AG09309 (cell line): ENCODE measurements at regions not wholly inside any gene's neighbourhood (a gene's known extent, or its start where the extent isn't known, plus 50 kb on each side); places are given as distances from the start of the nearest gene placed in this dataset.

ENCODE experiments used
- DNase-seq: peaks from one replicate; pipeline ENCODE4 v3.0.0-alpha.2; 2010; ENCODE audit warnings: low read depth
- H3K4me3 ChIP-seq: 2 replicates; pipeline ENCODE4 v1.5.1; 2011; ENCODE audit warnings: mild to moderate bottlenecking, low read depth, low read length, moderate library complexity; ENCODE audit not compliant: control insufficient read depth
- CTCF ChIP-seq: IDR thresholded peaks from 2 replicates; pipeline ENCODE4 v1.5.1; 2011; ENCODE audit warnings: mild to moderate bottlenecking, low read depth, low read length, inconsistent platforms; ENCODE audit not compliant: insufficient read depth, control insufficient read depth; ENCODE audit errors: missing control alignments

GRCh38 chr3:187986514-187986934, 167.4 kb upstream of the LPP start:
- TF ChIP-seq CTCF = no peak
- peak; percentile 59 for DNase-seq
- H3K4me3 ChIP-seq = no peak overlapping the region

- no peak overlapping the region for H3K4me3 ChIP-seq
- no peak for TF ChIP-seq CTCF
- no peak for DNase-seq
Observed at GRCh38 chr3:187987187-187987586, 166.8 kb upstream of the LPP start.

GRCh38 chr3:187987924-187988323, 166.0 kb upstream of the LPP start:
- no peak overlapping the region for H3K4me3 ChIP-seq
- DNase-seq = no peak
- TF ChIP-seq CTCF = no peak

- H3K4me3 ChIP-seq = no peak overlapping the region
- no peak for DNase-seq
- TF ChIP-seq CTCF = no peak
Observed at GRCh38 chr3:187989575-187990153, 164.3 kb upstream of the LPP start.

- no peak overlapping the region for H3K4me3 ChIP-seq
- TF ChIP-seq CTCF = no peak
- no peak for DNase-seq
Observed at GRCh38 chr3:187992609-187993008, 161.3 kb upstream of the LPP start.

- H3K4me3 ChIP-seq = no peak overlapping the region
- TF ChIP-seq CTCF = no peak
- peak; percentile 31 for DNase-seq
Observed at GRCh38 chr3:187994221-187995042, 159.5 kb upstream of the LPP start.
